ENCODE measurements at regions not wholly inside any gene's neighbourhood (a gene's known extent, or its start where the extent isn't known, plus 50 kb on each side); places are given as distances from the start of the nearest gene placed in this dataset.
"Not testable (repeated sequence)": the region's sequence is repeated elsewhere in the genome, so short reads cannot be mapped to it uniquely, and the experiment has no call there.

- no peak for DNase-seq
These were observed 563.3 kb upstream of the POM121L12 start for GRCh38 chr7:52472006-52472620.

- DNase-seq: no peak
These were observed 570.2 kb upstream of the POM121L12 start for GRCh38 chr7:52465216-52465615.

GRCh38 chr7:52463341-52463740 is 572.1 kb upstream of the POM121L12 start:
- DNase-seq: no peak

- DNase-seq: no peak
These were observed 573.0 kb upstream of the POM121L12 start for GRCh38 chr7:52462474-52462873.

GRCh38 chr7:52455571-52455970 is 579.9 kb upstream of the POM121L12 start:
- no peak for DNase-seq

DNA sequence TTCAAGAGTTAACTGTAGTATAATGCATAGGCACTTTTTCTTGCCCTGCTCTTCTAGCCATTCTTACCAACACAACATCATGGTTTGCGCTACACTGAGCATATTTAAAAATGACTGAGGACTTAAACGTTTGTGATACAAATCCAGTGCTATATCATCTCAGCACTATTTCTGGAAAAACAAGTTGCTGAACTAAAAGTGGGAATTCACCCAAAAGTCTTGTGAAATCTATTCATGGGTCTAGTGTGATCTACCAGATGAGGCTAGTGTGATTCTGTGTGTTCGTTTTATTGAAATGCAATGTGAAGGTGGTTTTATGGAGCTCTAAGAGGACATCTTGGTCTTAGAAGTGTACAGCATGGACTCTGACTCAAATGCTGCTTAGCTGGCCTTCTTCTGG is 584.6 kb upstream of the POM121L12 start:
- no peak for DNase-seq

DNA sequence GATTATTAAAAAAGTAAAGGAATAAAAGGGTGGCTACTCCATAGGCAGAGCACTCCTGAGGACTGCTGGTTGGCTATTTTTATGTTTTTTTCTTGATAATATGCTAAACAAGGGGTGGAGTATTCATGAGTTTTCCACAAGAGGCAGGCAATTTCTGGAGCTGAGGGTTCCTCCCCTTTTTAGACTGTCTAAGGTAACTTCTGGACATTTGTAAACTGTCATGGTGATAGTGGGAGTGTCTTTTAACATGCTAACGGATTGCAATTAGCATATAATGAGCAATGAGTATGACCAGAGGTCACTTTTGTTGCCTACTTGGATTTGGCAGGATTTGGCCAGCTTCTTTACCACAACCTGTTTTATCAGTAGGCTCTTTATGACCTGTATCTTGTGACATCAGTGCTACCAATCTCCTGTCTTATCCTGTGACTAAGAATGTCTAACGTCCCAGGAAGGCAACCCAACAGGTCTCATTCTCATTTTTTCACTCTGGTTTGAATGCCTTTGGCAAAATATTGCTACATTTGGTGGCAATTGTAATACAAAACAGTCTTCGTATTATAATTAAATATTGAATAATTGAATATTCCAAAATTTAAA is 587.8 kb upstream of the POM121L12 start:
- DNase-seq: no peak

GRCh38 chr7:52436278-52436677 is 599.2 kb upstream of the POM121L12 start:
- DNase-seq: no peak

DNA sequence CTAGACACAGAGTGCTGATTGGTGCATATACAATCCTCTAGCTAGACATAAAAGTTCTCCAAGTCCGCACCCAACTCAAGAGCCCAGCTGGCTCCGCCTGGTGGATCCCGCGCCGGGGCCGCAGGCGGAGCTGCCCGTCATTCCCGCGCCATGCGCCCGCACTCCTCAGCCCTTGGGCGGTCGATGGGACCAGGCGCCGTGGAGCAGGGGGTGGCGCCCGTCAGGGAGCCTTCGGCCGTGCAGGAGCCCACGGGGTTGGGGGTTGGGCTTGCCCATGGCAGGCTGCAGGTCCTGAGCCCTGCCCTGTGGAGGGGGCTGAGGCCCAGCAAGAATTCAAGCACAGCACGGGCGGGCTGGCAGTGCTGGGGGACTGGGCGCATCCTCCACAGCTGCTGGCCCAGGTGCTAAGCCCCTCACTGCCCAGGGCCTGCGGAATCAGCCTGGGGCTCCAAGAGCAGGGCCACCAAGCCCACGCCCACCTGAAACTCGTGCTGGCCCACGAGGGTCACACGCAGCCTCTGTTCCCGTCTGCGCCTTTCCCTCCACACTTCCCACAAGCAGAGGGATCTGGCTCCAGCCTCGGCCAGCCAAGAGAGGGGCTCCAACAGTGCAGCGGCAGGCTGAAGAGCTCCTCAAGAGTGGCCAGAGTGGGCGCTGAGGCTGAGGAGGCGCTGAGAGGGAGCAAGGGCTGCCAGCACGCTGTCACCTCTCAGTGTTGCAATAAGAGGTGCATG is 604.2 kb upstream of the POM121L12 start:
- no peak for DNase-seq

DNA sequence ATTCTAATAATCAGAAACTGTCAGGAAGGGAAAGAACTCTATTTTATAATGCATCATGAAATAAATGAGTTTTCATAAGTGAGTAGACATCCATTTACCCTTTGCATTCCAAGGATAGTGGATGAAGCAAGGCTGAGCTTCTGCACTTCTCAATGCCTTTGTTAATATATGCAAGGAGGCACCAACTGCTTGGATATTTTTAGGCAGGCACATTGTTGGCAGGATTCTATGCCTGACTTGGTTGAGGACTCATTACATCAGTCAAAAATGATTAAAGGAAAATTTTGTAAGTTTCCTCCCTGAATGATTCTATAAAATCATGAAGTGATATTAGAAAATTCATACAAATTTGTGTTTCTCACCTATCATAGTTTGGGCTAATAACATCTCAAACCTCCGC is 612.2 kb upstream of the POM121L12 start:
- no peak for DNase-seq

- no peak for DNase-seq
These were observed 622.4 kb upstream of the POM121L12 start for GRCh38 chr7:52413051-52413450.

GRCh38 chr7:52410032-52410431 is 625.4 kb upstream of the POM121L12 start:
- no peak for DNase-seq

- no peak for DNase-seq
These were observed 628.6 kb upstream of the POM121L12 start for GRCh38 chr7:52406808-52407207.

DNA sequence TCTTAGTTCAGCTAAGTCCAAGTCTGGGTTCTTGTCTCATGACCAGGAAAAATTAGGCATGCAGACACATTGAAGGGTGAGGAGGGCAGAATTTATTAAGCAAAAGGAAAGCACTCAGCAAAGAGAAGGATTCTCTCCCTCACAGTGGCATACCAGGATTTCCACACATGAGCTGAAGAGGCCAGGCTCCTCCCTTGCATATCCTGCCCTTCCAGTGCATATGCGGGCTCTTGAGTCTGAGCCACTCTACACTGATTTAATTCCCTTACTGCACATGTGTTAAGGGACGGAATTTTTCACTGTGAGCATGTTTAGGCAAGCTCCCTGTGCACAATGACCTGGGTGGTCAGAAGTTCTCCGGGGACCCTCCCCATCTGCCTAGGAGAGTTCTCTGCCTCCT is 652.7 kb upstream of the POM121L12 start:
- DNase-seq: no peak

- no peak for DNase-seq
These were observed 665.5 kb upstream of the POM121L12 start for GRCh38 chr7:52369922-52370321.

DNA sequence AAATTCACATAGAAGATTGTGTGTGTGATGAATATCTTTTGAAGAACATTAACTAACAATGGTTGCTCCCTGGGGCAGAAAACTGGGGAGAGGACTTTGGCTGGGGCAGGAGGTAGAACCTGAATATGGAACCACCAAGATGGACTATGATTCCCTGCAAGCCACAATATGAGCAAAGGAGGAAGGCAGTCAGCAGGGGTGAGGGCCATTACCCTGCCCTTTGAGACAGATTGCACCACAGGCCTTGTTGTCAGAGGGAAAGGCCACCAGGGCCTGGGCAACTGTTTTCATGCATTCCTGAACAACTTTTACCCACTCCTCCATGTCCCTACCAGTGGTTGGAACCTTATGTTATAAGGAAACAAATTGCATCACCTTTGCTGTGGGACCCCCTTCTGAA is 670.1 kb upstream of the POM121L12 start:
- no peak for DNase-seq

DNA sequence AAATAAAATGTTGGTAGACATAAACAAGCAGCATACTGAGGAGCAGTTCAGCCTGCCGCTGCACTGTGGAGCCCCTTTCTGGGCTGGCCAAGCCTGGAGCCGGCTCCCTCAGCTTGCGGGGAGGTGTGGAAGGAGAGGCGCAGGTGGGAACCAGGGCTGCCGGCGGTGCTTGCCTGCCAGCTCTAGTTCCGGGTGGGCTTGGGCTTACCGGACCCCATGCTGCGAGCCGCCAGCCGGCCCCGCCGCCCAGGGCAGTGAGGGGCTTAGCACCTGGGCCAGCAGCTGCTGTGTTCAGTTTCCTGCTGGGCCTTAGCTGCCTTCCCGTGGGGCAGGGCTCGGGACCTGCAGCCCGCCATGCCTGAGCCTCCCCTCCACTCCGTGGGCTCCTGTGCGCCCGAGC is 672.9 kb upstream of the POM121L12 start:
- no peak for DNase-seq

GRCh38 chr7:52360541-52360940 is 674.9 kb upstream of the POM121L12 start:
- no peak for DNase-seq

GRCh38 chr7:52355053-52355452 is 680.4 kb upstream of the POM121L12 start:
- DNase-seq: no peak

GRCh38 chr7:52352013-52352981 is 683.1 kb upstream of the POM121L12 start:
- DNase-seq: no peak

- no peak for DNase-seq
These were observed 691.4 kb upstream of the POM121L12 start for GRCh38 chr7:52344015-52344414.

- no peak for DNase-seq
These were observed 695.4 kb upstream of the POM121L12 start for GRCh38 chr7:52340067-52340466.

GRCh38 chr7:52328328-52328727 is 707.1 kb upstream of the POM121L12 start:
- not testable (repeated sequence) for DNase-seq

Measured in NCI-H1105 treated with DMSO at 0.1 percent for 48 hours (cell line).